Neural progenitor cell (in vitro differentiated cells): ENCODE measurements at regions not wholly inside any gene's neighbourhood (a gene's known extent, or its start where the extent isn't known, plus 50 kb on each side); places are given as distances from the start of the nearest gene placed in this dataset.

Source experiments
- CTCF ChIP-seq: fragments of 200-600 bp; sonication (generic); IDR thresholded peaks from 2 replicates; pipeline ENCODE4 v1.5.1; 2017; ENCODE audit warnings: antibody characterized with exemption, mild to moderate bottlenecking
- EZH2 ChIP-seq: fragments of 200-600 bp; sonication (generic); IDR thresholded peaks from 2 replicates; pipeline ENCODE4 v1.6.1; 2017; ENCODE audit warnings: antibody characterized with exemption, mild to moderate bottlenecking, moderate library complexity

DNA sequence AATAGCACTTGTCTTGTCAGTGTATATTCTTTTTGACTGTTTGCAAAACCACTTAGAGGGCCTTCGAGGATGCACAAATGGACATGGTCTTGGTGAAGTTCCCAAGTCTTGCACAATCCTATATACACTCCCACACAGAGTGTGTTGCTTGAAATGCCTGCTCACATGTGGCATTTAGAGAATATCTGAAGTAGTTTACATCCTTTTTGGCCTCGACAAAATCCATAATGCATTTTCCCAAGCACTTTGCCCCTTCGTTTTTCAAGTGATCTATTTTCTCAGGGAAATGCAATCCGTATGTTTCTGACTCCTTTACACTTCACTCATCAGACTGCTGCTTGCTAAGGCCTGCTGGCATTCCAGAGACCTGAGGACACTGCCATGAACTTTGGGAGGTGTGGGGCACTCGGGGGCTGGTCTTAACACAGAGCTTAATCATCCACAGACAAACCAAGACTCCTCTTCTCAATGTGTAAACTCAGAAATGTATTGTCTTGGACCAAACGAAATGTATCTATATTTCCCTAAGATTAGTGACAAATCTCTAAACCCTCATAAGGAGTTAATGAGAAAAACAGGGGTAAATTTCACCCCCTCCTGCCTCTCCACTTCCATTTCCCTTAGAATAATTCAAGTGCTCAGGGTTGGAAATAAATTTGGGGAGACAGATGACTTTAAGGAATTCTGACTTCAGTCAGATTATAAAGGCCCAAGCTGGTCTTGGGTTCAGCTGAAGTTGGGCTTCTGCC is 219.3 kb upstream of the APCDD1 start:
- TF ChIP-seq CTCF, result no peak
- TF ChIP-seq EZH2, result no peak
